CD8-positive, alpha-beta memory T cell (primary cell): ENCODE measurements at regions not wholly inside any gene's neighbourhood (a gene's known extent, or its start where the extent isn't known, plus 50 kb on each side); places are given as distances from the start of the nearest gene placed in this dataset.

Experiments used
- CTCF ChIA-PET: fragments of 350-600 bp; sonication (Branson Sonifier 250); formaldehyde crosslinking; loops from one replicate; lab custom pipeline; 2021; ENCODE audit warnings: antibody characterized with exemption; lab: Charles Lee
- POLR2A ChIA-PET: fragments of 350-600 bp; sonication (Branson Sonifier 250); formaldehyde crosslinking; loops from one replicate; lab custom pipeline; 2021; ENCODE audit warnings: antibody characterized with exemption; lab: Charles Lee
- DNase-seq, 5 donors: peaks; one replicate each; pipeline versions ENCODE4 v3.0.0 to v3.0.0-alpha.2; 2020 to 2022; ENCODE audit warnings: mixed read lengths in 1 of 5
- H3K27ac ChIP-seq: one replicate; pipeline ENCODE4 v1.7.0; 2013; ENCODE audit warnings: low read depth, mild to moderate bottlenecking, low read length, moderate library complexity
- H3K27me3 ChIP-seq: 2 replicates; pipeline ENCODE4 v1.7.0; 2013; ENCODE audit warnings: low read length, mild to moderate bottlenecking; ENCODE audit not compliant: insufficient read depth, poor library complexity, severe bottlenecking
- H3K36me3 ChIP-seq: 2 replicates; pipeline ENCODE4 v1.7.0; 2013; ENCODE audit warnings: mild to moderate bottlenecking, low read length, moderate library complexity; ENCODE audit not compliant: insufficient read depth
- H3K4me1 ChIP-seq: 2 replicates; pipeline ENCODE4 v1.7.0; 2013; ENCODE audit warnings: mild to moderate bottlenecking, low read length, moderate library complexity; ENCODE audit not compliant: insufficient read depth
- H3K4me3 ChIP-seq: 2 replicates; pipeline ENCODE4 v1.7.0; 2013; ENCODE audit warnings: mild to moderate bottlenecking, low read length
- H3K9me3 ChIP-seq: 2 replicates; pipeline ENCODE4 v1.7.0; 2013; ENCODE audit warnings: mild to moderate bottlenecking, low read length
- H3K27ac Mint-ChIP-seq, 8 donors: one replicate each; pipeline ENCODE4 v1.8.0; 2020 to 2021; ENCODE audit warnings: mixed read lengths in 8 of 8, mild to moderate bottlenecking in 6 of 8, inconsistent platforms in 3 of 8, moderate library complexity in 3 of 8
- H3K27me3 Mint-ChIP-seq, 2 donors: one replicate each; pipeline ENCODE4 v1.8.0; 2020 to 2021; ENCODE audit warnings: mixed read lengths in 2 of 2, mild to moderate bottlenecking in 1 of 2, moderate library complexity in 1 of 2
- H3K36me3 Mint-ChIP-seq, 3 donors: one replicate each; pipeline ENCODE4 v1.8.0; 2020 to 2021; ENCODE audit warnings: mixed read lengths in 3 of 3, inconsistent platforms in 1 of 3, mild to moderate bottlenecking in 1 of 3
- H3K4me1 Mint-ChIP-seq, 3 donors: one replicate each; pipeline ENCODE4 v1.8.0; 2020 to 2021; ENCODE audit warnings: mixed read lengths in 3 of 3, inconsistent platforms in 1 of 3, mild to moderate bottlenecking in 1 of 3
- H3K4me3 Mint-ChIP-seq, 7 donors: one replicate each; pipeline ENCODE4 v1.8.0; 2020 to 2021; ENCODE audit warnings: mixed read lengths in 7 of 7, mild to moderate bottlenecking in 6 of 7, moderate library complexity in 4 of 7, inconsistent platforms in 2 of 7
- H3K9me3 Mint-ChIP-seq, 5 donors: one replicate each; pipeline ENCODE4 v1.8.0; 2020 to 2022; ENCODE audit warnings: mixed read lengths in 5 of 5, mild to moderate bottlenecking in 3 of 5, moderate library complexity in 2 of 5, inconsistent platforms in 1 of 5

DNA sequence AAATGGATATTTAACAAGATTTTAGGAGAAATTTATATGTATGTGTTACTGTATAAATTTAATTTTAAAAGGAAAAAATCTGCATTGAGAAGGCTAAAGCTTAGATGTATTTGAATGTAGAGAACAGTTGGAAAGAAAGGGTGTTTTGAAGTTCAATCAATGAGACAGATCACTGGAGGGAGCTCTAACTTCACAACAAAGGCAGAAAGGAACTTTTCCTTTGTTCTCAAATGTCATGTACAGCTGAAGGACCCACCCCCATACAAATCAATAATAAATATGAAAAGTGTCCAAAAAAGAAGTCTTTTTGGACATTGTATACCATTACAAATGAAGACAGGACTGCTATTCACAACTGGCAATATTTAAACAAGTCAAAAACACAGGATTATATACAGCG is 403.4 kb downstream of the DNAJB9 start:
- Mint-ChIP-seq H3K4me3 (no peak overlapping the region), H3K27ac (no peak overlapping the region), H3K4me1 (no peaks in the 10 kb centered on the region), H3K36me3 (no peaks in the 10 kb centered on the region), H3K27me3 (no peaks in the 10 kb centered on the region), H3K9me3 (peaks cover 3 to 5% (median 4%) of the 10 kb centered on the region in 5 donors)
- Histone ChIP-seq H3K9me3 (no peaks in the 10 kb centered on the region), H3K27ac (no peak overlapping the region), H3K4me1 (no peaks in the 10 kb centered on the region), H3K4me3 (no peak overlapping the region), H3K36me3 (no peaks in the 10 kb centered on the region), H3K27me3 (no peaks in the 10 kb centered on the region)
- no peak for DNase-seq
- CTCF ChIA-PET: no interaction called here
- POLR2A ChIA-PET: no interaction called here

DNA sequence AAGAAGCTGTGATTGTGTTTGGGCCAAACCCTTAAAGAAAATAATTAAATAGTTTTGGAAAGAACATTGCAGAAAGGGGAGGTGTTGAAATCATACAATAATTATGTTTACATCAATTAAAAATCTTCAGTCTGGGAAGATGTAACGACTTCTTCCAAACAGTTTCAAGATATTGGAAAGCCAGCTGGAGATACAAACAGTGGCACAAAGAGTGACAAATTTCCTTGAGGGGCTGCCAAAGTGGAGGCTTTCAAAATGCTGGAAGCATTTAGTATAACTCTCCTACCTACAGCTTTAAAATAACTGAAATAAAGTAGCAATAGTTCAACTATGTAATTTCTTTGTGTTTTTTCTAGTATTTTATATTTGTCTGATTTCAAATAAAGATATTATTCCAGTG is 405.0 kb downstream of the DNAJB9 start:
- H3K36me3 Mint-ChIP-seq: no peaks in the 10 kb centered on the region
- peaks cover 4 to 15% (median 5%) of the 10 kb centered on the region in 5 donors for H3K9me3 Mint-ChIP-seq
- no peak overlapping the region for H3K27ac Mint-ChIP-seq
- DNase-seq: no peak
- no peak overlapping the region for H3K27ac ChIP-seq
- ChIA-PET POLR2A (no interaction called here), CTCF (no interaction called here)
- no peaks in the 10 kb centered on the region for H3K4me1 ChIP-seq
- H3K4me3 Mint-ChIP-seq: no peak overlapping the region
- H3K27me3 ChIP-seq: no peaks in the 10 kb centered on the region
- no peaks in the 10 kb centered on the region for H3K4me1 Mint-ChIP-seq
- no peaks in the 10 kb centered on the region for H3K9me3 ChIP-seq
- H3K36me3 ChIP-seq: no peaks in the 10 kb centered on the region
- H3K27me3 Mint-ChIP-seq: no peaks in the 10 kb centered on the region
- no peak overlapping the region for H3K4me3 ChIP-seq

DNA sequence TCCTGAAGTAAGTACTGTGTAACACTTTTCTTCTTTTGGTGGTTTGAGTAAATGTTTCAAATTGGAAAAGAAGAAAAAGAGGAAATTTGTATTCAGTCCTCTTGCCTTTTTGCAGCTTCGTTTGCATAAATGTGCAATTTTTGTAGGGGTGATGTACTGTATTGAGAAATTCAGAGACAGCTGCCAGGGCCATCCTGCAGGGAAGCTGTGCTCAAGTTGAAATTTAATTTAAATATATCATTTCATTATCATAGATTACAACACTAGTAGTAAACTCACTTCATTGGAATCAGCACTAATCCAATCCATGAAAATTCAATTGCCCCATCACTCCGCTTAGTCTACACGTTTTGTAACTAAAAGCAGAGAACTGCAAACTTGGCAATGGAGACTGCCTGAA is 415.4 kb downstream of the DNAJB9 start:
- Histone ChIP-seq H3K27ac (no peak overlapping the region), H3K4me1 (no peaks in the 10 kb centered on the region), H3K36me3 (no peaks in the 10 kb centered on the region), H3K27me3 (no peaks in the 10 kb centered on the region), H3K9me3 (no peaks in the 10 kb centered on the region), H3K4me3 (no peak overlapping the region)
- POLR2A ChIA-PET: no interaction called here
- Mint-ChIP-seq H3K27ac (no peak overlapping the region), H3K27me3 (no peaks in the 10 kb centered on the region), H3K4me1 (no peaks in the 10 kb centered on the region), H3K36me3 (no peaks in the 10 kb centered on the region), H3K9me3 (peaks cover 7 to 17% (median 9%) of the 10 kb centered on the region in 5 donors), H3K4me3 (no peak overlapping the region)
- no peak for DNase-seq
- CTCF ChIA-PET: no interaction called here

DNA sequence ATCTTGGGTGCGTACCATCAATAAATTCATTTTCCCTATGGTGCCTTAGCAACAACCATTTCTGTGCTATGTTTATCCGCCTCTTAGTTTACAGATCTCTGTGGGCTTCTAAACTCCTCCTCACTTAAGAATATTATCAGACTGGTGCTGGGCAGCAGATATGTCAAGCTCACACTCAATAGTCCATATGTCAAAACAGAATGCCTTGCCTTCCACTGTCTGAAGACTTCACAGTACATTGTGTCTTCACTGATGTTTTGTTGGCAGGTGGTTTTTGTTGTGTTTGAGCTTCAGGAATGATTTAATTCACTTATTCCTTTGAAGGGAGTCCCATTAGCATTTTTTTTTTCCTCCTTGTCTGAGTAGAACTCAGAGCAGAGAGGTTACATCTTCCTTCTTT is 419.6 kb downstream of the DNAJB9 start:
- Histone ChIP-seq H3K27ac (no peak overlapping the region), H3K4me3 (no peak overlapping the region), H3K27me3 (no peaks in the 10 kb centered on the region), H3K36me3 (no peaks in the 10 kb centered on the region), H3K9me3 (no peaks in the 10 kb centered on the region), H3K4me1 (no peaks in the 10 kb centered on the region)
- H3K27me3 Mint-ChIP-seq: no peaks in the 10 kb centered on the region
- no peak overlapping the region for H3K4me3 Mint-ChIP-seq
- peaks cover 0 to 13% (median 8%) of the 10 kb centered on the region in 5 donors for H3K9me3 Mint-ChIP-seq
- no peaks in the 10 kb centered on the region for H3K4me1 Mint-ChIP-seq
- no peak overlapping the region for H3K27ac Mint-ChIP-seq
- ChIA-PET POLR2A (no interaction called here), CTCF (no interaction called here)
- H3K36me3 Mint-ChIP-seq: no peaks in the 10 kb centered on the region
- no peak for DNase-seq

DNA sequence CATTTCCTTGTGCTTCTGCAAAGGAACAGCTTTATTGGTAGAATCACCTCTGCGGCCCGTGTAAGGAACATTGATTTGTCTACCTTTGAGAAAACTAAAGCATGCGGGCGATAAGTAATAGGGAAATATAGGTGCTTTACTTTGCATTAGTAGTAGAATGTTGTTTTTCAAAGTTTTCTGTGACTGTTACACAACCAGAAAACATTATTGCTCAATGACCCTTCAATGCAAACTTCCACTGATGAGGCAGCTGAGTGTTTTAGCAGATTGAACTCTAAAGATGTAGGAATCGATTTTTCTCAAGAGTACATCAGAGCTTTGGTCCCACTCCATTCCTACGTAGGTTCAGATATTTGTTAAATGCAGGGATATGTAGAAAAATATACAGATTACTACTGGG is 427.8 kb downstream of the DNAJB9 start:
- H3K27ac Mint-ChIP-seq: no peak overlapping the region
- peaks cover 0 to 2% of the 10 kb centered on the region in 2 donors for H3K27me3 Mint-ChIP-seq
- ChIA-PET CTCF (no interaction called here), POLR2A (no interaction called here)
- Histone ChIP-seq H3K9me3 (no peaks in the 10 kb centered on the region), H3K4me1 (no peaks in the 10 kb centered on the region), H3K4me3 (no peak overlapping the region), H3K27me3 (no peaks in the 10 kb centered on the region), H3K36me3 (no peaks in the 10 kb centered on the region), H3K27ac (no peak overlapping the region)
- no peak overlapping the region for H3K4me3 Mint-ChIP-seq
- H3K4me1 Mint-ChIP-seq: no peaks in the 10 kb centered on the region
- no peaks in the 10 kb centered on the region for H3K36me3 Mint-ChIP-seq
- H3K9me3 Mint-ChIP-seq: peaks cover 0 to 19% (median 7%) of the 10 kb centered on the region in 5 donors
- no peak for DNase-seq

DNA sequence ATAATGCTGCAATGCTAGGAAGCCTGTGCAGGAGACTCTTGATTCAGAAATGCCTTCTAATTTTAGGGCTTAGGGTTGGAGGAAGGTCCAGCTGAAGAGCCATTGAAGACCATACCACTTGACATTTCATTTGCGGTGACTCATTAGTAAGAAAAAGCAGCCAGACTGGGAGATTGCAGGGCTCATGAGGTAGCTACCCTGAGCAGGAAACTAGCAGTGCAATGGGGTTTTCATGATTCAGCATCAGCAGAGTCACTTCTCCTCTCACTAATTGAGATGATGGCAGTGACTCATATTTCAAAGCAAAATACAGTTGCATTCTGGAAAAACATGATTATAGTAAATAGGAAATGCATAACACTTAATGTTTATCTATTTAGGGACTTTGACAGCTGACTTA is 434.1 kb downstream of the DNAJB9 start:
- no peaks in the 10 kb centered on the region for H3K9me3 ChIP-seq
- H3K27ac ChIP-seq: no peak overlapping the region
- CTCF ChIA-PET: no interaction called here
- no peaks in the 10 kb centered on the region for H3K27me3 ChIP-seq
- Mint-ChIP-seq H3K4me1 (no peaks in the 10 kb centered on the region), H3K27me3 (peaks cover 0 to 2% of the 10 kb centered on the region in 2 donors), H3K27ac (no peak overlapping the region), H3K4me3 (no peak overlapping the region), H3K9me3 (peaks cover 0 to 11% (median 1%) of the 10 kb centered on the region in 5 donors), H3K36me3 (no peaks in the 10 kb centered on the region)
- POLR2A ChIA-PET: no interaction called here
- no peak overlapping the region for H3K4me3 ChIP-seq
- no peak for DNase-seq
- H3K4me1 ChIP-seq: no peaks in the 10 kb centered on the region
- no peaks in the 10 kb centered on the region for H3K36me3 ChIP-seq

DNA sequence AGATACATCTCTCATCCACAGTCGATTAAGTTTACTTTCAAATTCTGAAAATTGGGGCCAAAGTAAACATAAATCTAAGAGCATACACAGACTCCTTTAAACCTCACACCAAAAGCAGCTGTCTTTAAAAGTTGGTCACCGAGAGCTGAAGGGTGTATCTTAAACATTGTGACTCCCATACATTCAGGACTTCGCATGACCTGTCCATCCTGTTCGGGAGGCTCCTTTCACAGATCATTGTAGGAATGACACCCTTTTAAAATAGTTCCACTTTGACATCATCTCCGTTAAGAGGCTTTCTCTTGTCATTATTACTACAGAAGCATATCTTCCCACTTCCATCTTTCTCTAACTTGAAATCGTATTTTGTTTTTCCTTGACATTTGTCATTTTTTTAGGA is 440.0 kb downstream of the DNAJB9 start:
- Histone ChIP-seq H3K36me3 (no peaks in the 10 kb centered on the region), H3K4me3 (no peak overlapping the region), H3K27me3 (no peaks in the 10 kb centered on the region), H3K4me1 (no peaks in the 10 kb centered on the region), H3K9me3 (no peaks in the 10 kb centered on the region), H3K27ac (no peak overlapping the region)
- POLR2A ChIA-PET: no interaction called here
- no peak for DNase-seq
- CTCF ChIA-PET: no interaction called here
- Mint-ChIP-seq H3K4me3 (no peak overlapping the region), H3K9me3 (peaks cover 0 to 12% (median 0%) of the 10 kb centered on the region in 5 donors), H3K4me1 (no peaks in the 10 kb centered on the region), H3K27me3 (no peaks in the 10 kb centered on the region), H3K27ac (no peak overlapping the region), H3K36me3 (no peaks in the 10 kb centered on the region)

DNA sequence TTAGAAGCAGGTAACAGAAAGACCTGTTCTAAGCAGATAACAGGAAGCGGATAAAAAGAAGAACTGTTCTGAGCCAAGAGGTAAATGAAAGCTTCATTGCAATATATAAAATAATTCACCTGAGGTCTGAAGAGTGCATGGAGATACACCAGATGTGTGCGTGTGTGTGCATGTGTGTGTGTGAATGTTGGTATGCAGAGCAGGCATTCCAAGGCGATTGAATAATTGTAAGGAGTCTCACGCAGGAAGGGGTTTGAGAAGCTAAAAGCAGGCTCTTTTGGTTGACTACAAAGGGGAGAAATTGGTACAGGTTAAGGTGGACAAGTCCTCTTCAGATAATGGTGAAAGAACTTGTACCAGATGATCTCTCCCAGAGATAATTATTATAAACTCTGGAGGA is 450.6 kb downstream of the DNAJB9 start:
- Histone ChIP-seq H3K36me3 (no peaks in the 10 kb centered on the region), H3K27me3 (no peaks in the 10 kb centered on the region), H3K4me1 (no peaks in the 10 kb centered on the region), H3K9me3 (no peaks in the 10 kb centered on the region), H3K27ac (no peak overlapping the region), H3K4me3 (no peak overlapping the region)
- ChIA-PET CTCF (no interaction called here), POLR2A (no interaction called here)
- Mint-ChIP-seq H3K36me3 (no peaks in the 10 kb centered on the region), H3K27ac (no peak overlapping the region), H3K4me3 (no peak overlapping the region), H3K27me3 (no peaks in the 10 kb centered on the region), H3K9me3 (peaks cover 0 to 11% (median 7%) of the 10 kb centered on the region in 5 donors), H3K4me1 (no peaks in the 10 kb centered on the region)
- DNase-seq: no peak

DNA sequence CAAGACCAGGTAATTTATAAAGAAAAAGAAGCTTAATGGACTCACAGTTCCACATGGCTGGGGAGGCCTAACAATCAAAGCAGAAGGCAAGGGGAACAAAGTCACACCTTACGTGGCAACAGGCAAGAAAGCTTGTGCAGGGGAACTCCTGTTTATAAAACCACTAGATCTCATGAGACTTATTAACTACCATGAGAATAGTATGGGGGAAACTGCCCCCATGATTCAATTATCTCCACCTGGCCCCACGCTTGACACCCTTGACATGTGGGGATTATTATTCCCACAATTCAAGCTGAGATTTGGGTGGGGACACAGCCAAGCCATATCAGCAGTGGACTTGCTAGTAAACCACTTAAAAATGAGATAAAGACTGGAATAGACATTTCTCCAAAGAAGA is 451.7 kb downstream of the DNAJB9 start:
- Mint-ChIP-seq H3K4me3 (no peak overlapping the region), H3K4me1 (no peaks in the 10 kb centered on the region), H3K9me3 (peaks cover 0 to 17% (median 7%) of the 10 kb centered on the region in 5 donors), H3K27me3 (no peaks in the 10 kb centered on the region), H3K27ac (no peak overlapping the region), H3K36me3 (no peaks in the 10 kb centered on the region)
- ChIA-PET POLR2A (no interaction called here), CTCF (no interaction called here)
- H3K27ac ChIP-seq: no peak overlapping the region
- no peak overlapping the region for H3K4me3 ChIP-seq
- H3K4me1 ChIP-seq: no peaks in the 10 kb centered on the region
- no peaks in the 10 kb centered on the region for H3K27me3 ChIP-seq
- H3K36me3 ChIP-seq: no peaks in the 10 kb centered on the region
- H3K9me3 ChIP-seq: no peaks in the 10 kb centered on the region
- no peak for DNase-seq
